ENCODE measurements at regions not wholly inside any gene's neighbourhood (a gene's known extent, or its start where the extent isn't known, plus 50 kb on each side); places are given as distances from the start of the nearest gene placed in this dataset.

- no peaks in the 10 kb centered on the region for H3K9me3 ChIP-seq
- no peak overlapping the region for H3K27ac ChIP-seq
- no peaks in the 10 kb centered on the region for H3K4me1 ChIP-seq (replicated peaks)
- intact Hi-C loops (cut with DNase I), result no loop called here
- H3K27me3 ChIP-seq (replicated peaks; ENCODE audit: insufficient read depth), result no peaks in the 10 kb centered on the region
- DNase-seq (ENCODE audit: low spot score), result no peak
- no peak overlapping the region for H3K4me3 ChIP-seq
- 49% methylated on average over 2 of the region's 2 CpGs for WGBS
- TF ChIP-seq POLR2AphosphoS5 (IDR thresholded peaks at IDR 0.05) (no peak), CTCF (IDR thresholded peaks at IDR 0.05) (no peak), POLR2A (IDR thresholded peaks at IDR 0.05) (no peak)
- H3K36me3 ChIP-seq, result no peaks in the 10 kb centered on the region
Observed at GRCh38 chr14:50008562-50008961, 107.8 kb downstream of the VCPKMT start.

- Histone ChIP-seq H3K9me3 (no peaks in the 10 kb centered on the region), H3K27ac (no peak overlapping the region), H3K4me3 (no peak overlapping the region), H3K27me3 (replicated peaks; ENCODE audit: insufficient read depth) (no peaks in the 10 kb centered on the region), H3K4me1 (replicated peaks) (no peaks in the 10 kb centered on the region), H3K36me3 (no peaks in the 10 kb centered on the region)
- no peak for DNase-seq (ENCODE audit: low spot score)
- intact Hi-C loops (cut with DNase I), result no loop called here
- TF ChIP-seq POLR2A (IDR thresholded peaks at IDR 0.05) (no peak), CTCF (IDR thresholded peaks at IDR 0.05) (no peak), POLR2AphosphoS5 (IDR thresholded peaks at IDR 0.05) (no peak)
- 95% methylated on average over 8 of the region's 8 CpGs for WGBS
Observed at GRCh38 chr14:50008974-50009373, 107.4 kb downstream of the VCPKMT start.

GRCh38 chr14:50010752-50011151, 105.6 kb downstream of the VCPKMT start:
- intact Hi-C loops (cut with DNase I), result no loop called here
- H3K27me3 ChIP-seq (replicated peaks; ENCODE audit: insufficient read depth), result no peaks in the 10 kb centered on the region
- no peak overlapping the region for H3K4me3 ChIP-seq
- 56% methylated on average over 7 of the region's 7 CpGs for WGBS
- H3K36me3 ChIP-seq, result no peaks in the 10 kb centered on the region
- no peak for DNase-seq (ENCODE audit: low spot score)
- H3K4me1 ChIP-seq (replicated peaks), result no peaks in the 10 kb centered on the region
- TF ChIP-seq POLR2AphosphoS5 (IDR thresholded peaks at IDR 0.05) (no peak), POLR2A (IDR thresholded peaks at IDR 0.05) (no peak), CTCF (IDR thresholded peaks at IDR 0.05) (no peak)
- no peak overlapping the region for H3K27ac ChIP-seq
- H3K9me3 ChIP-seq, result no peaks in the 10 kb centered on the region

- Histone ChIP-seq H3K4me1 (replicated peaks) (no peaks in the 10 kb centered on the region), H3K9me3 (no peaks in the 10 kb centered on the region), H3K36me3 (no peaks in the 10 kb centered on the region), H3K27ac (no peak overlapping the region), H3K27me3 (replicated peaks; ENCODE audit: insufficient read depth) (no peaks in the 10 kb centered on the region), H3K4me3 (no peak overlapping the region)
- DNase-seq (ENCODE audit: low spot score), result no peak
- intact Hi-C loops (cut with DNase I), result no loop called here
- WGBS, result 91% methylated on average over 6 of the region's 6 CpGs
- TF ChIP-seq POLR2A (IDR thresholded peaks at IDR 0.05), result no peak
- TF ChIP-seq POLR2AphosphoS5 (IDR thresholded peaks at IDR 0.05), result no peak
- no peak for TF ChIP-seq CTCF (IDR thresholded peaks at IDR 0.05)
Observed at GRCh38 chr14:50011242-50011641, 105.1 kb downstream of the VCPKMT start.

GRCh38 chr14:50012644-50013043, 103.7 kb downstream of the VCPKMT start:
- no peak overlapping the region for H3K27ac ChIP-seq
- no peaks in the 10 kb centered on the region for H3K9me3 ChIP-seq
- H3K4me3 ChIP-seq, result no peak overlapping the region
- no peaks in the 10 kb centered on the region for H3K27me3 ChIP-seq (replicated peaks; ENCODE audit: insufficient read depth)
- no peaks in the 10 kb centered on the region for H3K36me3 ChIP-seq
- no peaks in the 10 kb centered on the region for H3K4me1 ChIP-seq (replicated peaks)
- TF ChIP-seq POLR2A (IDR thresholded peaks at IDR 0.05) (no peak), POLR2AphosphoS5 (IDR thresholded peaks at IDR 0.05) (no peak), CTCF (IDR thresholded peaks at IDR 0.05) (no peak)
- intact Hi-C loops (cut with DNase I), result no loop called here
- no peak for DNase-seq (ENCODE audit: low spot score)

Measured in prostate gland (tissue), 2 donors.